KOPT-K1 (cell line): ENCODE measurements at regions not wholly inside any gene's neighbourhood (a gene's known extent, or its start where the extent isn't known, plus 50 kb on each side); places are given as distances from the start of the nearest gene placed in this dataset.

Experiments used
- H3K27ac ChIP-seq: fragments of 200-600 bp; sonication (generic); 2 replicates; pipeline ENCODE4 v1.5.1; 2016; ENCODE audit warnings: antibody characterized with exemption, mild to moderate bottlenecking, low read depth, low read length; ENCODE audit not compliant: poor library complexity, severe bottlenecking
- H3K36me3 ChIP-seq: fragments of 200-600 bp; sonication (generic); 2 replicates; pipeline ENCODE4 v1.5.1; 2017; ENCODE audit warnings: antibody characterized with exemption, mild to moderate bottlenecking, low read length, moderate library complexity; ENCODE audit not compliant: insufficient read depth
- H3K9me3 ChIP-seq: fragments of 200-600 bp; sonication (generic); 2 replicates; pipeline ENCODE4 v1.5.1; 2017; ENCODE audit warnings: antibody characterized with exemption, low read length, mild to moderate bottlenecking; ENCODE audit not compliant: insufficient read depth, poor library complexity, severe bottlenecking

- H3K9me3 ChIP-seq, result no peaks in the 10 kb centered on the region
Observed at GRCh38 chr16:86419518-86419917, 90.8 kb upstream of the FOXF1 start.

DNA sequence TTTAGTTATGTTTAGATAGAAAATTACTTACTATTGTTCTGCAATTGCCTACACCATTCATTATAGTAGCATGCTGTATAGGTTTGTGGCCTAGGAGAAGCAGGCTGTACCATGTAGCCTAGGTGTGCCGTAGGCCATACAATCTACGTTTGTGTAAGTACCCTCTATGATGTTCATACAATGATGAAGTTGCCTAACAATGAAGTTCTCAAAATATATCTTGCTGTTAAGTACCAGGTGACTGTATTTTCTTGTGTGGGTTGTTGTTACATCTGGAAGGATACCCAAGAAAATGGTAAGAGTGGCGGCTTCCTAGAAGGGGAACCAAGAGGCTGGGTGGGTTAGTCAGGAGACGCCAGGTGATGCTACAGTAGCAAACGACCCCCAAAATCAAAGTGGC is 88.3 kb upstream of the FOXF1 start:
- Histone ChIP-seq H3K27ac (no peak overlapping the region), H3K9me3 (no peaks in the 10 kb centered on the region), H3K36me3 (no peaks in the 10 kb centered on the region)

More at GRCh38 chr16:86419518-86419917, 90.8 kb upstream of the FOXF1 start:
- no peak overlapping the region for H3K27ac ChIP-seq
- no peaks in the 10 kb centered on the region for H3K36me3 ChIP-seq

DNA sequence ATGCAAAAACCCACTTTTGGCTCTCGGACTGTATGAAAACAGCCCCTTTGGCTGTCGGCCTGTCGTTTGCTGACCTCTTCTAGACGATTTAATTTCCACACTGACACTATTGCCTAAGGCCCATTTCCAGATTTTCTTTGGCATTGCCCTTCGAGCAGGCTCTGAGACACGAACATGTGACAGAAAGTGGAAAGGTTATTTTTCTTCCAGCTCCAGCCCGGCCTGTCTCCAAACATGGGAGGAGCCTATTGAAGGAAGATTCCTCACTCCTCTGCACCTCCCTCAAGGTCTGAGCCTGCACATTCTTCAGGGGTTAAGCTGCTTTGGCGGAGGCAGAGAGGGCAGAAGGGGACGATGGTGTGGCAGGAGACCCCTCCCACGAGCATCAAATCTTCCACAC is 85.9 kb upstream of the FOXF1 start:
- Histone ChIP-seq H3K36me3 (no peaks in the 10 kb centered on the region), H3K9me3 (no peaks in the 10 kb centered on the region), H3K27ac (no peak overlapping the region)

GRCh38 chr16:86424985-86425384 is 85.3 kb upstream of the FOXF1 start:
- no peaks in the 10 kb centered on the region for H3K36me3 ChIP-seq
- H3K27ac ChIP-seq, result no peak overlapping the region
- no peaks in the 10 kb centered on the region for H3K9me3 ChIP-seq

- Histone ChIP-seq H3K27ac (no peak overlapping the region), H3K9me3 (no peaks in the 10 kb centered on the region), H3K36me3 (no peaks in the 10 kb centered on the region)
Observed at GRCh38 chr16:86426063-86426642, 84.2 kb upstream of the FOXF1 start.

DNA sequence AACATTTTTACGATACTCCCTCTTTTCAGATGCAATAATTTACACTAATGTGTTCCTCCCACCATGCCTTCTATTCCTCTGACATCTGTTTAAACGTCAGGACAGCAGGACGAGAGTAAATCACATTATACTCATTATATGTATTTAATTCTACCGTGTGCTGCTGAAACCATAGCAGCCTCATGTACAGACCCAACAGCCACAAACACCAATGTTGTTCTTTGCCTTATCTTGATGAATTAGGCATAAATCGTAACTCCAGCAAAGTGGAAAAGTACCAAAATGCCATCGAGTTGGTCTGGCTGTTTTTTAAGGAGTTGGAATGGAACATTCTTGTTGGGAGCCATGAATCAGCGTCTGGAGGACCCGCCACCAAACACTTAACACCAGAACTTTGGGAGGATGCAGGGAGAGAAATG is 82.9 kb upstream of the FOXF1 start:
- no peaks in the 10 kb centered on the region for H3K9me3 ChIP-seq
- no peak overlapping the region for H3K27ac ChIP-seq

DNA sequence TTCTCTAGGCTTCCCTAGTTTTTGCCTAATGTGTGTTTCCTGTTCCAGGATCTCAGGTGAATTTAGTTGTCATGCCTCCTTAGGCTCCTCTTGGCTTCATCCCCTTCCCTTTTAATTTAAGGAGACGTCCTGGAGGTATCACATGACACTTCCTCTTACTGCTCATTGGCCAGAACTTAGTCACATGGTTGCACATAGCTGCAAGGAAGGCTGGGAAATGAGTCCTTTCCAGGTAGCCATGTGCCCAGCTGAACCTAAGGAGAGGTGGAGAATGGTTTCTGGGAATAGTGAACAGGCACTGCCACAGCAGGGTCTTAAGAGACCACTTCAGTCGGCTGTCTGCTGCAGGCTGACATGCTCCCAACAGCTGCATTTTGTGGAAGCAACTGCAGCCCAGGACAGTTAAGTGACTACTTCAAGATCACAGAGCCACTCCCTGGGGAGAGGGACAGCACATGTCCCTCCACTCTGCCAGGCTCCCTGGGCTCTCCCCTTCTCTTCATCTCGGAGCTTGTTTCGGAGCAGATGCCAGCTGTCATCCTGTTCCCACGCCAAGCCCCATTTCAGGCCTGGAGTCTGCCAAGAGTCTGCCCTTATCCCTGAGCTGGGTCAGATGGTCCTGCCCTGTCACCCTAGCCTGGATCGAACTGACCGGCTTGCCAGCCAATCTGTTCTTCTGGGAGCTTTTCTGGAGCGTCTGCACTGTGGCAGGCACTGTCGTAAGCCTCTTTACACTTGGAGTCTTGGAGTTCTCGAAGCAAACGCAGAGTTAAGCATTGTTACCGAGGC is 81.4 kb upstream of the FOXF1 start:
- no peak overlapping the region for H3K27ac ChIP-seq
- no peaks in the 10 kb centered on the region for H3K36me3 ChIP-seq
- H3K9me3 ChIP-seq, result no peaks in the 10 kb centered on the region

More for the DNA sequence above, 82.9 kb upstream of the FOXF1 start:
- H3K36me3 ChIP-seq, result no peaks in the 10 kb centered on the region

DNA sequence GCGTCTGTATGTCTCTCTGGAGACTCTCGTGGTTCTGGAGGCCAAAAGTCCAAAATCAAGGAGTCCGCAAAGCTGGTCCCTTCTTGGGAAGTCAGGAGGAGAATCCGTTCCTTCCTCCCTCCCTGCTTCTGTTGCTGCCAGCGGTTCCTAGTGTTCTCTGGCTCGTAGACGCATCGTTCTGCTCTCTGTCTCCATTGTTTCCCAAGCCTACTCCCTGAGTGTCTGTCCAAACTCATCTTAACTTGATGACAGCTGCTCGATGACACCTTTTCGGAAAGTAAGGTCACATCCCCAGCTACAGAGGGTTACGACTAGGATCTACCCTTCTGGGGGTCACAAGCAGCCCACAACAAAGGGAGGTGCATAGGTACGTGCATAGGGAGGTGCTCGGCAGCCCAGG is 80.7 kb upstream of the FOXF1 start:
- no peaks in the 10 kb centered on the region for H3K9me3 ChIP-seq
- no peaks in the 10 kb centered on the region for H3K36me3 ChIP-seq
- no peak overlapping the region for H3K27ac ChIP-seq

- H3K36me3 ChIP-seq, result no peaks in the 10 kb centered on the region
- no peaks in the 10 kb centered on the region for H3K9me3 ChIP-seq
- no peak overlapping the region for H3K27ac ChIP-seq
Observed at GRCh38 chr16:86430814-86431213, 79.5 kb upstream of the FOXF1 start.

GRCh38 chr16:86431540-86431939 is 78.8 kb upstream of the FOXF1 start:
- Histone ChIP-seq H3K27ac (no peak overlapping the region), H3K9me3 (no peaks in the 10 kb centered on the region), H3K36me3 (no peaks in the 10 kb centered on the region)

- Histone ChIP-seq H3K27ac (no peak overlapping the region), H3K9me3 (no peaks in the 10 kb centered on the region), H3K36me3 (no peaks in the 10 kb centered on the region)
Observed at GRCh38 chr16:86432048-86432447, 78.3 kb upstream of the FOXF1 start.

- Histone ChIP-seq H3K9me3 (no peaks in the 10 kb centered on the region), H3K27ac (no peak overlapping the region), H3K36me3 (no peaks in the 10 kb centered on the region)
Observed at GRCh38 chr16:86432691-86433090, 77.6 kb upstream of the FOXF1 start.

- Histone ChIP-seq H3K27ac (no peak overlapping the region), H3K36me3 (no peaks in the 10 kb centered on the region), H3K9me3 (no peaks in the 10 kb centered on the region)
Observed at GRCh38 chr16:86436466-86437185, 73.7 kb upstream of the FOXF1 start.

DNA sequence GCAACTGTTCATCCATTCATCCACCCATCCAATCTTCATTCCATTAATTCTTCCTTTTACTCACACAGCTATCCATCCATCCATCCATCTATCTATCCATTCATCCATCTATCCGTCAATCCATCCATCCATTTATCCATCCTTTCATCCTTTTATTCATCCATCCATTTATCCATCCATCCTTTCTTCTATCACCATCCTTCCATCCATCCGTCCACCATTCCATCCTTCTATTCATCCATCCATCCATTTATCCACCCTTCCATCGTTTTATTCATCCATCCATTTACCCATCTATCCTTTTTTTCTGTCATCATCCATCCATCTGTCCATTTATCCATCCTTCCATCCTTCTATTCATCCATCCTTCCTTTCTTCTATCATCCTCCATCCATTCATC is 73.0 kb upstream of the FOXF1 start:
- Histone ChIP-seq H3K36me3 (no peaks in the 10 kb centered on the region), H3K27ac (no peak overlapping the region), H3K9me3 (no peaks in the 10 kb centered on the region)

- H3K9me3 ChIP-seq, result no peaks in the 10 kb centered on the region
Observed at GRCh38 chr16:86442703-86443102, 67.6 kb upstream of the FOXF1 start.

More at GRCh38 chr16:86442703-86443102, 67.6 kb upstream of the FOXF1 start:
- no peaks in the 10 kb centered on the region for H3K36me3 ChIP-seq
- H3K27ac ChIP-seq, result no peak overlapping the region
